Activated CD4-positive, alpha-beta T cell treated with anti-CD3 and anti-CD28 coated beads for 36 hours (primary cell): ENCODE measurements at regions not wholly inside any gene's neighbourhood (a gene's known extent, or its start where the extent isn't known, plus 50 kb on each side); places are given as distances from the start of the nearest gene placed in this dataset.

ENCODE experiments used
- ATAC-seq: fragments of 200-7000 bp; cut with Tn5 transposase; one replicate; pipeline ENCODE4 v1.10.0; 2021; ENCODE audit warnings: mild to moderate bottlenecking, moderate library complexity
- CTCF ChIA-PET: fragments of 350-600 bp; sonication (Branson Sonifier 250); formaldehyde crosslinking; loops from one replicate; lab custom pipeline; 2021; ENCODE audit warnings: antibody characterized with exemption; lab: Charles Lee
- POLR2A ChIA-PET: fragments of 350-600 bp; sonication (Branson Sonifier 250); formaldehyde crosslinking; loops from one replicate; lab custom pipeline; 2021; ENCODE audit warnings: antibody characterized with exemption, inconsistent platforms; lab: Charles Lee
- DNase-seq: peaks from one replicate; pipeline ENCODE4 v3.0.0-alpha.2; 2020
- H3K27ac Mint-ChIP-seq: one replicate; pipeline ENCODE4 v1.8.0; 2021; ENCODE audit warnings: mixed read lengths
- H3K27me3 Mint-ChIP-seq: one replicate; pipeline ENCODE4 v1.8.0; 2021; ENCODE audit warnings: mixed read lengths
- H3K36me3 Mint-ChIP-seq: one replicate; pipeline ENCODE4 v1.8.0; 2021; ENCODE audit warnings: low read depth, mixed read lengths
- H3K4me1 Mint-ChIP-seq: one replicate; pipeline ENCODE4 v1.8.0; 2021; ENCODE audit warnings: mixed read lengths
- H3K4me3 Mint-ChIP-seq: one replicate; pipeline ENCODE4 v1.8.0; 2021; ENCODE audit warnings: mild to moderate bottlenecking, moderate library complexity, mixed read lengths
- H3K9me3 Mint-ChIP-seq: one replicate; pipeline ENCODE4 v1.8.0; 2021; ENCODE audit warnings: low read depth, mixed read lengths
- intact Hi-C, 2 experiments: fragments of 100-400 bp; cut with DNase I in 1 of 2; cut with micrococcal nuclease in 1 of 2; formaldehyde crosslinking; loops; one replicate each; pipeline versions ENCODE4 v1.14.2 to v1.15.1; 2022 to 2024; cut with DNase I, micrococcal nuclease

GRCh38 chr10:113433711-113434110 lies 119.1 kb upstream of the HABP2 start:
- Mint-ChIP-seq H3K4me1 (no peaks in the 10 kb centered on the region), H3K36me3 (no peaks in the 10 kb centered on the region), H3K27me3 (peaks cover 9% of the 10 kb centered on the region), H3K9me3 (peaks cover 5% of the 10 kb centered on the region), H3K27ac (no peak overlapping the region), H3K4me3 (no peak overlapping the region)
- POLR2A ChIA-PET = no interaction called here
- intact Hi-C loops = no loop called here
- CTCF ChIA-PET = no interaction called here
- DNase-seq (no peak), ATAC-seq (no peak)

GRCh38 chr10:113434315-113434714 lies 118.5 kb upstream of the HABP2 start:
- H3K27ac Mint-ChIP-seq = no peak overlapping the region
- no peaks in the 10 kb centered on the region for H3K4me1 Mint-ChIP-seq
- intact Hi-C loops = no loop called here
- H3K9me3 Mint-ChIP-seq = peaks cover 5% of the 10 kb centered on the region
- peaks cover 9% of the 10 kb centered on the region for H3K27me3 Mint-ChIP-seq
- no peak for DNase-seq
- no peak overlapping the region for H3K4me3 Mint-ChIP-seq
- POLR2A ChIA-PET = no interaction called here
- H3K36me3 Mint-ChIP-seq = no peaks in the 10 kb centered on the region
- no peak for ATAC-seq
- CTCF ChIA-PET = interaction anchor here (0.7 kb wide), 1 partner anchor 129 kb away, joined by 3 read pairs; no protein-coding TSS in a partner anchor

- H3K4me1 Mint-ChIP-seq = no peaks in the 10 kb centered on the region
- CTCF ChIA-PET = no interaction called here
- ATAC-seq (no peak), DNase-seq (no peak)
- peaks cover 5% of the 10 kb centered on the region for H3K9me3 Mint-ChIP-seq
- intact Hi-C loops = no loop called here
- H3K36me3 Mint-ChIP-seq = no peaks in the 10 kb centered on the region
- peaks cover 7% of the 10 kb centered on the region for H3K27me3 Mint-ChIP-seq
- no peak overlapping the region for H3K27ac Mint-ChIP-seq
- POLR2A ChIA-PET = no interaction called here
- no peak overlapping the region for H3K4me3 Mint-ChIP-seq
Measured at GRCh38 chr10:113434950-113435349, 117.9 kb upstream of the HABP2 start.

- no peaks in the 10 kb centered on the region for H3K9me3 Mint-ChIP-seq
- peaks cover 5% of the 10 kb centered on the region for H3K27me3 Mint-ChIP-seq
- ChIA-PET CTCF (no interaction called here), POLR2A (no interaction called here)
- no peaks in the 10 kb centered on the region for H3K4me1 Mint-ChIP-seq
- H3K4me3 Mint-ChIP-seq = no peak overlapping the region
- no peak overlapping the region for H3K27ac Mint-ChIP-seq
- ATAC-seq (no peak), DNase-seq (no peak)
- intact Hi-C loops = no loop called here
- no peaks in the 10 kb centered on the region for H3K36me3 Mint-ChIP-seq
Measured at GRCh38 chr10:113435881-113436280, 117.0 kb upstream of the HABP2 start.

GRCh38 chr10:113436851-113437250 lies 116.0 kb upstream of the HABP2 start:
- no peak overlapping the region for H3K4me3 Mint-ChIP-seq
- peaks cover 3% of the 10 kb centered on the region for H3K27me3 Mint-ChIP-seq
- POLR2A ChIA-PET = no interaction called here
- CTCF ChIA-PET = no interaction called here
- DNase-seq (no peak), ATAC-seq (no peak)
- no peaks in the 10 kb centered on the region for H3K4me1 Mint-ChIP-seq
- H3K36me3 Mint-ChIP-seq = no peaks in the 10 kb centered on the region
- intact Hi-C loops = no loop called here
- no peak overlapping the region for H3K27ac Mint-ChIP-seq
- H3K9me3 Mint-ChIP-seq = no peaks in the 10 kb centered on the region

GRCh38 chr10:113438652-113439051 lies 114.2 kb upstream of the HABP2 start:
- Mint-ChIP-seq H3K36me3 (no peaks in the 10 kb centered on the region), H3K4me1 (no peaks in the 10 kb centered on the region), H3K27me3 (peaks cover 4% of the 10 kb centered on the region), H3K27ac (no peak overlapping the region), H3K4me3 (no peak overlapping the region), H3K9me3 (no peaks in the 10 kb centered on the region)
- no peak for ATAC-seq
- intact Hi-C loops = no loop called here
- ChIA-PET POLR2A (no interaction called here), CTCF (no interaction called here)
- no peak for DNase-seq

GRCh38 chr10:113441220-113441619 lies 111.6 kb upstream of the HABP2 start:
- CTCF ChIA-PET = no interaction called here
- Mint-ChIP-seq H3K4me3 (no peak overlapping the region), H3K27ac (no peak overlapping the region), H3K27me3 (peaks cover 4% of the 10 kb centered on the region), H3K36me3 (no peaks in the 10 kb centered on the region), H3K9me3 (no peaks in the 10 kb centered on the region), H3K4me1 (no peaks in the 10 kb centered on the region)
- POLR2A ChIA-PET = no interaction called here
- intact Hi-C loops = no loop called here
- ATAC-seq (no peak), DNase-seq (no peak)

GRCh38 chr10:113441686-113442270 lies 111.1 kb upstream of the HABP2 start:
- peaks cover 4% of the 10 kb centered on the region for H3K27me3 Mint-ChIP-seq
- DNase-seq (no peak), ATAC-seq (no peak)
- ChIA-PET POLR2A (no interaction called here), CTCF (interaction anchor here (1.1 kb wide), 1 partner anchor 57 kb away, joined by 3 read pairs; no protein-coding TSS in a partner anchor)
- H3K27ac Mint-ChIP-seq = no peak overlapping the region
- no peaks in the 10 kb centered on the region for H3K9me3 Mint-ChIP-seq
- intact Hi-C loops = no loop called here
- no peaks in the 10 kb centered on the region for H3K36me3 Mint-ChIP-seq
- no peaks in the 10 kb centered on the region for H3K4me1 Mint-ChIP-seq
- no peak overlapping the region for H3K4me3 Mint-ChIP-seq

GRCh38 chr10:113442336-113442735 lies 110.5 kb upstream of the HABP2 start:
- intact Hi-C loops = no loop called here
- POLR2A ChIA-PET = no interaction called here
- Mint-ChIP-seq H3K4me1 (no peaks in the 10 kb centered on the region), H3K36me3 (no peaks in the 10 kb centered on the region), H3K27me3 (peaks cover 6% of the 10 kb centered on the region), H3K9me3 (no peaks in the 10 kb centered on the region), H3K27ac (no peak overlapping the region), H3K4me3 (no peak overlapping the region)
- ATAC-seq (no peak), DNase-seq (no peak)
- CTCF ChIA-PET = interaction anchor here (1.1 kb wide), 1 partner anchor 57 kb away, joined by 3 read pairs; no protein-coding TSS in a partner anchor

GRCh38 chr10:113443141-113443925 lies 109.5 kb upstream of the HABP2 start:
- Mint-ChIP-seq H3K9me3 (no peaks in the 10 kb centered on the region), H3K4me1 (no peaks in the 10 kb centered on the region), H3K36me3 (no peaks in the 10 kb centered on the region), H3K27ac (no peak overlapping the region), H3K4me3 (no peak overlapping the region), H3K27me3 (peaks cover 7% of the 10 kb centered on the region)
- ChIA-PET CTCF (interaction anchor here (1.5 kb wide), 1 partner anchor 10 kb away, joined by 4 read pairs; no protein-coding TSS in a partner anchor), POLR2A (interaction anchor here (0.7 kb wide), 1 partner anchor 738 kb away, joined by 9 read pairs; no protein-coding TSS in a partner anchor)
- intact Hi-C loops = no loop called here
- no peak for ATAC-seq
- DNase-seq = no peak

- intact Hi-C loops = no loop called here
- CTCF ChIA-PET = interaction anchor here (1.5 kb wide), 1 partner anchor 9 kb away, joined by 4 read pairs; no protein-coding TSS in a partner anchor
- no peaks in the 10 kb centered on the region for H3K36me3 Mint-ChIP-seq
Measured at GRCh38 chr10:113444766-113445365, 108.0 kb upstream of the HABP2 start.

More at GRCh38 chr10:113444766-113445365, 108.0 kb upstream of the HABP2 start:
- DNase-seq (no peak), ATAC-seq (no peak)
- Mint-ChIP-seq H3K4me3 (no peak overlapping the region), H3K27me3 (peaks cover 10% of the 10 kb centered on the region), H3K4me1 (no peaks in the 10 kb centered on the region), H3K9me3 (no peaks in the 10 kb centered on the region), H3K27ac (no peak overlapping the region)
- POLR2A ChIA-PET = no interaction called here
